Coronary artery (tissue), 2 donors: ENCODE measurements at regions not wholly inside any gene's neighbourhood (a gene's known extent, or its start where the extent isn't known, plus 50 kb on each side); places are given as distances from the start of the nearest gene placed in this dataset.
"Not testable (repeated sequence)": the region's sequence is repeated elsewhere in the genome, so short reads cannot be mapped to it uniquely, and the experiment has no call there.

Experiments
- DNase-seq: peaks from one replicate; pipeline ENCODE4 v3.0.0-alpha.2; 2017; ENCODE audit warnings: low spot score
- H3K27ac ChIP-seq, 2 donors: fragments of 200-600 bp; sonication (generic); one replicate each; pipeline ENCODE4 v1.5.1; 2016 to 2019
- H3K4me3 ChIP-seq: fragments of 200-600 bp; sonication (generic); 2 replicates; pipeline ENCODE4 v1.5.1; 2016; ENCODE audit warnings: mild to moderate bottlenecking, moderate library complexity
- CTCF ChIP-seq: fragments of 200-600 bp; sonication (generic); IDR thresholded peaks from one replicate; pipeline ENCODE4 v1.5.1; 2019; ENCODE audit warnings: antibody characterized with exemption

DNA sequence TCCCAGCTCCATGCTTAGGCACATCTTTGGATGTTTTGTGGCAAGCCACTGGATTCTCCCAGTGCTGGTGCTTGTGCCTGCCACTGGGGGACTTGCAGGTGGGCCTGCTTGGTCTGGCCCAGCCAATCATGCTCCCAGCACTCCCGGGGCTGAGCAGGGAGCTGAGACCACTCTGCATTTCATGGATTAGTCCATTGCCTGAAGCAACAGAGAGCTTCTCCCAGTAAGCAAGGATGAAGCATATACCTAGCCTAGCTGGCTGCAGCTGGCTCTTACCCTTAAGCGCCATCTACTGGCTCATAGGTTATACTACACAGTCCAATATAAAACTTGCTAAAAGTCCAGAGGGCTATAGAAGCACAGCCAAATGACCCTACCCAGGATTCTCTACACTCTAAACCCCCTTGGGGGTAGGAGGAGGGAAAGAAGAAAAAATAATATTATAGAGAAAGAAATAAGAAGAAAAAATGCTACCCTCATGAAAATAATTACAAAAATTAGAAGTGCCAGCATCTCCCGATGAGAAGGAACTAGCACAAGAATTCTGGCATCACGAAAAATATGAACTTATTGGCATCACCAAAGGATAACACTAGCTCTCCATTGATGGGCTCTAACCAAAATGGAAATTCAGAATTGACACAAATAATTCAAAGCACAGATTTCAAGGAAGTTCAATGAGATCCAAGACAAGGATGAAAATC is 275.3 kb downstream of the C11orf87 start:
- DNase-seq = no peak
- no peak for TF ChIP-seq CTCF
- Histone ChIP-seq H3K27ac (no peak overlapping the region), H3K4me3 (no peak overlapping the region)

DNA sequence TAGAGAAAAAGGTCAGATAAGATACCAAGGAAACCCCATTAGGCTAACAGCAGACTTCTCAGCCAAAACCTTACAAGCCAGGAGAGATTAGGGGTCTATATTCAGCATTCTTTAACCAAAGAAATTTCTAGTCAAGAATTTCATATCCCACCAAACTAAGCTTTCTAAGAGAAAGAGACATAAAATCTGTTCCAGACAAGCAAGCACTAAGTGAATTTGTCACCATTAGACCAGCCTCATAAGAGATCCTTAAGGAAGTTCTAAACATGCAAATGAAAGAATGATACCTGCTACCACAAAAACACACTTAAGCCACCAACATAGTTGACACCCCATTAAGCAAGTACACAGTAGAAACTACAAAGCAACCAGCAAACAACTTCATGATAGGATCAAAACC is 276.2 kb downstream of the C11orf87 start:
- no peak for TF ChIP-seq CTCF
- H3K4me3 ChIP-seq = no peak overlapping the region
- DNase-seq = no peak
- no peak overlapping the region for H3K27ac ChIP-seq

GRCh38 chr11:109704432-109704831 is 282.4 kb downstream of the C11orf87 start:
- Histone ChIP-seq H3K27ac (no peak overlapping the region), H3K4me3 (no peak overlapping the region)
- no peak for TF ChIP-seq CTCF
- DNase-seq = no peak

GRCh38 chr11:109706945-109707344 is 285.0 kb downstream of the C11orf87 start:
- Histone ChIP-seq H3K4me3 (no peak overlapping the region), H3K27ac (peak overlapping the region in 1 of 2 donors; percentile 50)
- no peak for DNase-seq
- TF ChIP-seq CTCF = no peak

DNA sequence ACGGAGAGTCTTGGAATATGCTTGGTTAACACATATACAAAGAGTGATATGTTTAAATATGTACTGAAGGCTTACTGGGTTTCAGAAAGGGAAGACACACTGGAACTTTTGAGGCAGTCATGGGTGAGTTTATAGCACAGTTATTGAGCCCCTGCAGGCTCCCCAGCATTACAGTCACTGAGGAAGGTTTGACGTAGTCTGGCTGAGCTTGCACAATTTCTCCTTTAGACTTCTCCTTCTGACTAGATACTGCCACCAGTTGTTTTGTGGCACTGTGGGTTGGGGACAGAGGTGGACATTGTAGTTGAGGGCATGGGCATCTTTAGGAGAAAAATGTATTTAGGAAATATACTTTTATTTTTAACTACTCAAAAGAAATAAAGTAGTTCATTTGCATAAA is 285.4 kb downstream of the C11orf87 start:
- DNase-seq = no peak
- Histone ChIP-seq H3K4me3 (no peak overlapping the region), H3K27ac (peak overlapping the region in 1 of 2 donors; percentile 50)
- TF ChIP-seq CTCF = no peak

DNA sequence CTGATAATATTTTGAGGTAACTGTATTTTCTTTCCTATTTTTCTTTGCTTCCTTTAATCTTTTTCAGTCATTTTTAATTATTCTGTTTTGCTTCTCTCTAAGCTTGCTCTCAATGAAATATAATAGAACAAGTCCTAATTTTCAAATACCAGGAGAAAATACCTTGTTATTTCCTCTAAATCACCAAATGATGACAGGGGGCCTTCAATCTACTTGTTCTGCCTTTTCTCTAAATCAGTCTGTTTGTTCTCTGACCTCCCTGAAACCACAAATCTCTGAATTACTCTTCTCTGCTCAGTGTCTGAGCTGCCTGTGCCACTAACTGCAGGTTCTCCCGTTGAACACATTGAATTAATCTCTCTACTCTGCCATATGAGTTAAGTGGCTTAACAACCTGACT is 286.2 kb downstream of the C11orf87 start:
- no peak overlapping the region for H3K27ac ChIP-seq
- DNase-seq = no peak
- no peak for TF ChIP-seq CTCF
- no peak overlapping the region for H3K4me3 ChIP-seq

GRCh38 chr11:109714444-109714843 is 292.5 kb downstream of the C11orf87 start:
- not testable (repeated sequence) for DNase-seq, H3K4me3 ChIP-seq, H3K27ac ChIP-seq

GRCh38 chr11:109715424-109715823 is 293.4 kb downstream of the C11orf87 start:
- not testable (repeated sequence) for DNase-seq, H3K4me3 ChIP-seq, H3K27ac ChIP-seq
